ENCODE measurements at regions not wholly inside any gene's neighbourhood (a gene's known extent, or its start where the extent isn't known, plus 50 kb on each side); places are given as distances from the start of the nearest gene placed in this dataset.

DNA sequence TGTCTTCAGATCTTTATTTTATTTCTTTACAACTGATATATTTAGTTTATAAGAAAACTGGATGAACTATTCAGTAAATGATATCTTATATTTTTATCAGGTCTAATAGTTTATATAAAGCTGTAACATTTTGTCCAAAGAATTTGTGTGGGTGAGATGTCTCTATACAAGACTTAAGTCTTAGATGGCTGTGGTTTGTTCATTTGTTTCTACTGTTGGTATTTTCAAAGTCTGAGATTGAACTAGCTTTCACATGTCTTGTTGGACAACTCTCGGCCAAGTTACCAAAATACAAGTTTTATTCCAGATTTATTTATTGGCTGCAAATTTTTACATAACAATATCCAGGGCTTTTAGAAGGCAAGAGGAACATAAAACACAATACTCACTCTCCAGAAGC lies 286.0 kb downstream of the NR2F1-AS1 start:
- no peak for TF ChIP-seq POLR2A (IDR thresholded peaks at IDR 0.05)
- TF ChIP-seq, protein P1, sequence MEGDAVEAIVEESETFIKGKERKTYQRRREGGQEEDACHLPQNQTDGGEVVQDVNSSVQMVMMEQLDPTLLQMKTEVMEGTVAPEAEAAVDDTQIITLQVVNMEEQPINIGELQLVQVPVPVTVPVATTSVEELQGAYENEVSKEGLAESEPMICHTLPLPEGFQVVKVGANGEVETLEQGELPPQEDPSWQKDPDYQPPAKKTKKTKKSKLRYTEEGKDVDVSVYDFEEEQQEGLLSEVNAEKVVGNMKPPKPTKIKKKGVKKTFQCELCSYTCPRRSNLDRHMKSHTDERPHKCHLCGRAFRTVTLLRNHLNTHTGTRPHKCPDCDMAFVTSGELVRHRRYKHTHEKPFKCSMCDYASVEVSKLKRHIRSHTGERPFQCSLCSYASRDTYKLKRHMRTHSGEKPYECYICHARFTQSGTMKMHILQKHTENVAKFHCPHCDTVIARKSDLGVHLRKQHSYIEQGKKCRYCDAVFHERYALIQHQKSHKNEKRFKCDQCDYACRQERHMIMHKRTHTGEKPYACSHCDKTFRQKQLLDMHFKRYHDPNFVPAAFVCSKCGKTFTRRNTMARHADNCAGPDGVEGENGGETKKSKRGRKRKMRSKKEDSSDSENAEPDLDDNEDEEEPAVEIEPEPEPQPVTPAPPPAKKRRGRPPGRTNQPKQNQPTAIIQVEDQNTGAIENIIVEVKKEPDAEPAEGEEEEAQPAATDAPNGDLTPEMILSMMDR (IDR thresholded peaks at IDR 0.05): no peak
